ENCODE measurements at regions not wholly inside any gene's neighbourhood (a gene's known extent, or its start where the extent isn't known, plus 50 kb on each side); places are given as distances from the start of the nearest gene placed in this dataset.

- Histone ChIP-seq H3K9me3 (ENCODE audit: control insufficient read depth in 5 of 5, low read length in 5 of 5) (peaks cover 0 to 7% (median 0%) of the 10 kb centered on the region in 5 donors), H3K4me1 (ENCODE audit: control insufficient read depth in 5 of 5, insufficient read depth in 5 of 5, low read length in 5 of 5) (no peaks in the 10 kb centered on the region), H3K4me3 (ENCODE audit: low read depth in 1 of 5, low read length in 5 of 5) (no peak overlapping the region), H3K9ac (ENCODE audit: low read length in 5 of 5) (no peak overlapping the region), H3K36me3 (ENCODE audit: control insufficient read depth in 5 of 5, insufficient read depth in 5 of 5, low read length in 5 of 5) (no peaks in the 10 kb centered on the region), H3K27me3 (ENCODE audit: control insufficient read depth in 5 of 5, insufficient read depth in 4 of 5, low read length in 5 of 5) (peaks cover 0 to 3% (median 0%) of the 10 kb centered on the region in 5 donors), H3K27ac (ENCODE audit: low read depth, low read length) (no peak overlapping the region)
These were observed 207.3 kb downstream of the HAUS1 start for GRCh38 chr18:46311491-46311890.

DNA sequence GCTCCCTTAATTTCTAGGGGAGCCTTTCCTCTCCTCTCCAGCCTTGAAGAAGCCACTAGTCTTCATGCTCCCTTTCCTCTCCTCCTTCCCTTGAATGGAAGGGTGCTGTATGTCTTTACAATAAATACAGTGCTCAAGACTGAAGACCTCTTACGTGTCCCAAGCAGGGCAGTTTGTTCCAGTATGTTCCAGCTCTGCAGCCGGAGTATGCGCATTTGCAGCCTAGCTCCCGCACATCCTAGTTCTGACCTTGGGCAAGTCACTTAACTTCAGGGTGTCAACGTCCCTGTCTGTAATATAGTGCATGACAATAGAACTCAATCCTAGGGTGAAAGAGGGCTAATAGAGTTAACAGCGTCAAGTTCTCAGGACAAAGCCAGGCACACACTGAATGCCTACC is 208.0 kb downstream of the HAUS1 start:
- no peaks in the 10 kb centered on the region for H3K4me1 ChIP-seq (ENCODE audit: control insufficient read depth in 5 of 5, insufficient read depth in 5 of 5, low read length in 5 of 5)
- peaks cover 0 to 7% (median 0%) of the 10 kb centered on the region in 5 donors for H3K9me3 ChIP-seq (ENCODE audit: control insufficient read depth in 5 of 5, low read length in 5 of 5)
- H3K27ac ChIP-seq (ENCODE audit: low read depth, low read length) = no peak overlapping the region
- no peak overlapping the region for H3K4me3 ChIP-seq (ENCODE audit: low read depth in 1 of 5, low read length in 5 of 5)
- H3K36me3 ChIP-seq (ENCODE audit: control insufficient read depth in 5 of 5, insufficient read depth in 5 of 5, low read length in 5 of 5) = no peaks in the 10 kb centered on the region
- H3K9ac ChIP-seq (ENCODE audit: low read length in 5 of 5) = no peak overlapping the region
- H3K27me3 ChIP-seq (ENCODE audit: control insufficient read depth in 5 of 5, insufficient read depth in 4 of 5, low read length in 5 of 5) = peaks cover 0 to 3% (median 0%) of the 10 kb centered on the region in 5 donors

DNA sequence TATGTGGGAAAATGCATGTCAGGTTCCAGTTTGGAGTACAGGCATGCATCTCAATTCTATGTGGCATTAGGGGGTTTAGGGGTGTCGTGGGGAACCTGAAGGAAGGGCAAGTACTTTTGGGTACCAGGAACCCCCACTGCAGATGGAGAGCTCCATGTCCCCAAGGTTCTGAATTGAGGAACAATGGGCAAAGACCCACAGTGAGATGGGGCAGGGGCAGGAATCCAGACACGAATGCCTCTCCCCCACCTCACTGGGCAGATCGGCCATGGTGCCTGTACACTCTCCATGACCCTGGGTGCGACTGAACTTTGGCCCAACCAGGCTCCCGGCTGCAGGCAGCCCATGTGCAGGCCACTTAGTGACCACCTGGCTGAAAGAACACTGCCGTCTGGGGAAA is 209.3 kb downstream of the HAUS1 start:
- Histone ChIP-seq H3K4me3 (ENCODE audit: low read depth in 1 of 5, low read length in 5 of 5) (no peak overlapping the region), H3K4me1 (ENCODE audit: control insufficient read depth in 5 of 5, insufficient read depth in 5 of 5, low read length in 5 of 5) (no peaks in the 10 kb centered on the region), H3K36me3 (ENCODE audit: control insufficient read depth in 5 of 5, insufficient read depth in 5 of 5, low read length in 5 of 5) (no peaks in the 10 kb centered on the region)

DNA sequence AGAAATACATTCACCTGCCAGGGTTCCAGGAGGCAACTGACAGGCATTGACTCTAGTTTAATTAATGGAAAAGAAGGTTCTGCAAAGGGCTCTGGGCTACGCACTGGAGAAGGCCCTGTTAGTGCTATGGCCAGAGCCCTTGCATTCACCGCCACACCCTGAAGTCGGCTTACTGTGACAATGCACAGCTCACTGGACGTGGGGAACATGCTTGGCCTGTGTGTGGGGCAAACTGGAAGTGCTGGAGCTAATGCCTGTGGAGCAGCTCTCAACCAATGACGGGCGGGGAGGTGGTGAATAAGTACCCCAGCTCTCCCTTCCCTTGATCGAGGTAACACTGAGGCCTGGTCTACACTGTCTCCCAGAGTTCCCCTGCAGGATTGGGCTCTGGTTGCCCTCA is 209.8 kb downstream of the HAUS1 start:
- H3K9me3 ChIP-seq (ENCODE audit: control insufficient read depth in 5 of 5, low read length in 5 of 5) = no peaks in the 10 kb centered on the region
- H3K4me1 ChIP-seq (ENCODE audit: control insufficient read depth in 5 of 5, insufficient read depth in 5 of 5, low read length in 5 of 5) = no peaks in the 10 kb centered on the region
- H3K36me3 ChIP-seq (ENCODE audit: control insufficient read depth in 5 of 5, insufficient read depth in 5 of 5, low read length in 5 of 5) = no peaks in the 10 kb centered on the region
- no peaks in the 10 kb centered on the region for H3K27me3 ChIP-seq (ENCODE audit: control insufficient read depth in 5 of 5, insufficient read depth in 4 of 5, low read length in 5 of 5)
- H3K9ac ChIP-seq (ENCODE audit: low read length in 5 of 5) = no peak overlapping the region
- H3K4me3 ChIP-seq (ENCODE audit: low read depth in 1 of 5, low read length in 5 of 5) = no peak overlapping the region
- no peak overlapping the region for H3K27ac ChIP-seq (ENCODE audit: low read depth, low read length)

More for the DNA sequence above, 209.3 kb downstream of the HAUS1 start:
- Histone ChIP-seq H3K27ac (ENCODE audit: low read depth, low read length) (no peak overlapping the region), H3K27me3 (ENCODE audit: control insufficient read depth in 5 of 5, insufficient read depth in 4 of 5, low read length in 5 of 5) (no peaks in the 10 kb centered on the region), H3K9me3 (ENCODE audit: control insufficient read depth in 5 of 5, low read length in 5 of 5) (no peaks in the 10 kb centered on the region), H3K9ac (ENCODE audit: low read length in 5 of 5) (no peak overlapping the region)

- H3K27me3 ChIP-seq (ENCODE audit: control insufficient read depth in 5 of 5, insufficient read depth in 4 of 5, low read length in 5 of 5) = no peaks in the 10 kb centered on the region
- H3K27ac ChIP-seq (ENCODE audit: low read depth, low read length) = no peak overlapping the region
- no peak overlapping the region for H3K9ac ChIP-seq (ENCODE audit: low read length in 5 of 5)
- no peaks in the 10 kb centered on the region for H3K4me1 ChIP-seq (ENCODE audit: control insufficient read depth in 5 of 5, insufficient read depth in 5 of 5, low read length in 5 of 5)
- H3K36me3 ChIP-seq (ENCODE audit: control insufficient read depth in 5 of 5, insufficient read depth in 5 of 5, low read length in 5 of 5) = no peaks in the 10 kb centered on the region
- no peaks in the 10 kb centered on the region for H3K9me3 ChIP-seq (ENCODE audit: control insufficient read depth in 5 of 5, low read length in 5 of 5)
- H3K4me3 ChIP-seq (ENCODE audit: low read depth in 1 of 5, low read length in 5 of 5) = no peak overlapping the region
These were observed 211.0 kb downstream of the HAUS1 start for GRCh38 chr18:46315161-46315560.

DNA sequence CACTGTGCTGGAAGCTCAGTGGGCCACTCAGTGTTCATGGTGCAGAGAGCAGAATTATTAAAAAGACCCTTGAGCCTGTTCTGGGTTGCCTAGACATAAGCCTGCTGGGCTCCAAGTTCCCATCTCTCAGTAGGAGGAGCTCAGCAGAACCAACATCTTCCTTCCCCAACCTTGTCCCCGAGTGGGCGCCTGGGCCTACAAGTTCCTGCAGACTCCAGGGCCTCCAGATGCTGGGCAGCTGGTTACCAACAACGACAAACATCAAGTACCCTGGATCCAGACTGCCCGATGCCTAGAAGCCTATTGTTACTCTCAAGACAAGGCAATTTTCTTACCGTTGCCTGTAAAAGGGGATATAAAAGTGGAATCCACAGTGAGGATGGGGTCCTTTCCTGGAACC is 214.2 kb downstream of the HAUS1 start:
- Histone ChIP-seq H3K9me3 (ENCODE audit: control insufficient read depth in 5 of 5, low read length in 5 of 5) (no peaks in the 10 kb centered on the region), H3K27ac (ENCODE audit: low read depth, low read length) (no peak overlapping the region), H3K27me3 (ENCODE audit: control insufficient read depth in 5 of 5, insufficient read depth in 4 of 5, low read length in 5 of 5) (no peaks in the 10 kb centered on the region), H3K9ac (ENCODE audit: low read length in 5 of 5) (no peak overlapping the region), H3K4me1 (ENCODE audit: control insufficient read depth in 5 of 5, insufficient read depth in 5 of 5, low read length in 5 of 5) (no peaks in the 10 kb centered on the region), H3K4me3 (ENCODE audit: low read depth in 1 of 5, low read length in 5 of 5) (no peak overlapping the region), H3K36me3 (ENCODE audit: control insufficient read depth in 5 of 5, insufficient read depth in 5 of 5, low read length in 5 of 5) (no peaks in the 10 kb centered on the region)

DNA sequence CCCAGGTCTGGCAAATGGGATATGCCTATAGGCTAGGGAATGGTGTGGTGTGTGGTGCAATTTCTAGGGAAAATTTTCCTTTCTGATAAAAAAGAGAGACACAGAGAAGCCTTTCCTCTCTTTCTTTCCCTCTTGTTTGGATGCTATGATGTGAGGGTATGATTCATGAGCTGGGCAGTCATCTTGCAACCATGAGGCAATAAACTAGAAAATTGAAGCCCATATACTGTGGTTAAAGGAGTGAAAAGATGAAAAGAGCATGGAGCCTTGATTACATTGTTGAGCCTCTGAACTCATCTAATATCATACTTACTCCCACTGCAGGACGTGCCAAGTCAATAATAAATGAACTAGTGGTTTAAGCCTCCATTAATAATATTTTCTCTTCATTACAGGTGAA is 215.6 kb downstream of the HAUS1 start:
- Histone ChIP-seq H3K9me3 (ENCODE audit: control insufficient read depth in 5 of 5, low read length in 5 of 5) (no peaks in the 10 kb centered on the region), H3K27me3 (ENCODE audit: control insufficient read depth in 5 of 5, insufficient read depth in 4 of 5, low read length in 5 of 5) (no peaks in the 10 kb centered on the region), H3K36me3 (ENCODE audit: control insufficient read depth in 5 of 5, insufficient read depth in 5 of 5, low read length in 5 of 5) (no peaks in the 10 kb centered on the region), H3K4me3 (ENCODE audit: low read depth in 1 of 5, low read length in 5 of 5) (no peak overlapping the region), H3K9ac (ENCODE audit: low read length in 5 of 5) (no peak overlapping the region), H3K4me1 (ENCODE audit: control insufficient read depth in 5 of 5, insufficient read depth in 5 of 5, low read length in 5 of 5) (no peaks in the 10 kb centered on the region), H3K27ac (ENCODE audit: low read depth, low read length) (no peak overlapping the region)

DNA sequence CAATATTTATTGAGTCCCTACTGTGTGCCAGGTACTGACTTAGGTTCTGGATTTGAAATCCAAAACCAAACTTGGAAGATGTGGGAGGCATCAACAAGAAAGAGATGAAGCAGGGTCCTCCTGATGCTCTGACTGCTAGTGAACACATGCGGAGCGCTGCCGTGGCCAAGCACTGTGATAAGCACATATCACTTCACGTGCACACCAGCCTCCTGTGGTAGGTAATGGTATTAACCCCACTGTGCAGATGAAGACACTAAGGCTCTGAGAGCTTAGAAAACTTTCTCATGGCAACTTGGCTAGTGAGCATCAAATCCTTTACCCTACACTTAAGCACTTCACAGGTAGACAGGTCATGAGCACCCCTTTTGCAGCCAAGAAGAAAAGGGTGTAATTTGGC is 216.1 kb downstream of the HAUS1 start:
- H3K27ac ChIP-seq (ENCODE audit: low read depth, low read length) = no peak overlapping the region
- H3K4me3 ChIP-seq (ENCODE audit: low read depth in 1 of 5, low read length in 5 of 5) = no peak overlapping the region
- no peaks in the 10 kb centered on the region for H3K36me3 ChIP-seq (ENCODE audit: control insufficient read depth in 5 of 5, insufficient read depth in 5 of 5, low read length in 5 of 5)
- H3K4me1 ChIP-seq (ENCODE audit: control insufficient read depth in 5 of 5, insufficient read depth in 5 of 5, low read length in 5 of 5) = no peaks in the 10 kb centered on the region
- H3K9me3 ChIP-seq (ENCODE audit: control insufficient read depth in 5 of 5, low read length in 5 of 5) = no peaks in the 10 kb centered on the region
- H3K27me3 ChIP-seq (ENCODE audit: control insufficient read depth in 5 of 5, insufficient read depth in 4 of 5, low read length in 5 of 5) = no peaks in the 10 kb centered on the region
- H3K9ac ChIP-seq (ENCODE audit: low read length in 5 of 5) = no peak overlapping the region

DNA sequence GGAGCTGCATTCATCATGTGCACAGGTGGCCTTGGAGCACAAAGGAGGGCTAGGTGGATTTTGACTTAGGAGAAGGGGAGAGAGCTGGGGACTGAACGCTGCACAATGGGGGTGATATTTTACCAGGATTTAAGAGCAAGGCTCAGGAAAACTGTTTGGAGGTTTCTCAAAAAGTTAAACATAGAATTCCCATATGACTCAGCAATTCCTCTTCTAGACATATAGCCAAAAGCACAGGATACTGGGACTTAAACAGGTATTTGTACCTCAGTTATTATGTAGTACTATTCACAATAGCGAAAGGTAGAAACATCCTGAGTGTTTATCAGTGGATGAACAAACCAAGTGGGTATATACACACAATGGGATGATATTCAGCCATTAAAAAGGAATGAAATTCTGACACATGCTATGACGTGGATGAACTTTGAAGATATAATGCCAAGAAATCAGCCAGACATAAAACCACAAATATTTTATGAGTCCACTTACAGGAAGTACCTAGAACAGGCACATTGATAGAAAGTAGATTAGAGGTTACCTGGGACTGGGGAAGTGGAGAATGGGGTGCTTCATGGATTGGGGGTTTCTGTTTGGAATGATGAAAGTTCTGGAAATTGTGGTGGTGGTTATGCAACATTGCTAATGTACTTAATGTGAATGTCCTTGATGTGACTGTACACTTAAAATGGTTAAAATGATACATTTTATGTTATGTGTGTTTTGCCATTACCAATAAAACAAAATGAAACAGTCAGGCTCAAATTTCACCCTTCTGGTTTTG is 216.9 kb downstream of the HAUS1 start:
- H3K36me3 ChIP-seq (ENCODE audit: control insufficient read depth in 5 of 5, insufficient read depth in 5 of 5, low read length in 5 of 5) = no peaks in the 10 kb centered on the region
- no peak overlapping the region for H3K27ac ChIP-seq (ENCODE audit: low read depth, low read length)
- no peak overlapping the region for H3K9ac ChIP-seq (ENCODE audit: low read length in 5 of 5)
- H3K27me3 ChIP-seq (ENCODE audit: control insufficient read depth in 5 of 5, insufficient read depth in 4 of 5, low read length in 5 of 5) = no peaks in the 10 kb centered on the region
- no peaks in the 10 kb centered on the region for H3K4me1 ChIP-seq (ENCODE audit: control insufficient read depth in 5 of 5, insufficient read depth in 5 of 5, low read length in 5 of 5)
- H3K9me3 ChIP-seq (ENCODE audit: control insufficient read depth in 5 of 5, low read length in 5 of 5) = no peaks in the 10 kb centered on the region
- H3K4me3 ChIP-seq (ENCODE audit: low read depth in 1 of 5, low read length in 5 of 5) = no peak overlapping the region

- Histone ChIP-seq H3K27me3 (ENCODE audit: control insufficient read depth in 5 of 5, insufficient read depth in 4 of 5, low read length in 5 of 5) (no peaks in the 10 kb centered on the region), H3K36me3 (ENCODE audit: control insufficient read depth in 5 of 5, insufficient read depth in 5 of 5, low read length in 5 of 5) (no peaks in the 10 kb centered on the region), H3K4me3 (ENCODE audit: low read depth in 1 of 5, low read length in 5 of 5) (no peak overlapping the region), H3K27ac (ENCODE audit: low read depth, low read length) (no peak overlapping the region), H3K9me3 (ENCODE audit: control insufficient read depth in 5 of 5, low read length in 5 of 5) (no peaks in the 10 kb centered on the region), H3K9ac (ENCODE audit: low read length in 5 of 5) (no peak overlapping the region), H3K4me1 (ENCODE audit: control insufficient read depth in 5 of 5, insufficient read depth in 5 of 5, low read length in 5 of 5) (no peaks in the 10 kb centered on the region)
These were observed 217.8 kb downstream of the HAUS1 start for GRCh38 chr18:46321955-46322354.

Data from subcutaneous abdominal adipose tissue (tissue), 5 donors.